ENCODE measurements at regions not wholly inside any gene's neighbourhood (a gene's known extent, or its start where the extent isn't known, plus 50 kb on each side); places are given as distances from the start of the nearest gene placed in this dataset.
"Not testable (repeated sequence)": the region's sequence is repeated elsewhere in the genome, so short reads cannot be mapped to it uniquely, and the experiment has no call there.

- TF ChIP-seq EZH2phosphoT487 (IDR thresholded peaks at IDR 0.05; ENCODE audit: insufficient read depth, low read depth); EZH2 (IDR thresholded peaks at IDR 0.05; ENCODE audit: insufficient read depth, poor library complexity, severe bottlenecking): not testable (repeated sequence)
Observed at GRCh38 chr5:159502116-159502515, 171.8 kb upstream of the IL12B start.

Data from GM23248 (cell line).